ENCODE measurements at regions not wholly inside any gene's neighbourhood (a gene's known extent, or its start where the extent isn't known, plus 50 kb on each side); places are given as distances from the start of the nearest gene placed in this dataset.

DNA sequence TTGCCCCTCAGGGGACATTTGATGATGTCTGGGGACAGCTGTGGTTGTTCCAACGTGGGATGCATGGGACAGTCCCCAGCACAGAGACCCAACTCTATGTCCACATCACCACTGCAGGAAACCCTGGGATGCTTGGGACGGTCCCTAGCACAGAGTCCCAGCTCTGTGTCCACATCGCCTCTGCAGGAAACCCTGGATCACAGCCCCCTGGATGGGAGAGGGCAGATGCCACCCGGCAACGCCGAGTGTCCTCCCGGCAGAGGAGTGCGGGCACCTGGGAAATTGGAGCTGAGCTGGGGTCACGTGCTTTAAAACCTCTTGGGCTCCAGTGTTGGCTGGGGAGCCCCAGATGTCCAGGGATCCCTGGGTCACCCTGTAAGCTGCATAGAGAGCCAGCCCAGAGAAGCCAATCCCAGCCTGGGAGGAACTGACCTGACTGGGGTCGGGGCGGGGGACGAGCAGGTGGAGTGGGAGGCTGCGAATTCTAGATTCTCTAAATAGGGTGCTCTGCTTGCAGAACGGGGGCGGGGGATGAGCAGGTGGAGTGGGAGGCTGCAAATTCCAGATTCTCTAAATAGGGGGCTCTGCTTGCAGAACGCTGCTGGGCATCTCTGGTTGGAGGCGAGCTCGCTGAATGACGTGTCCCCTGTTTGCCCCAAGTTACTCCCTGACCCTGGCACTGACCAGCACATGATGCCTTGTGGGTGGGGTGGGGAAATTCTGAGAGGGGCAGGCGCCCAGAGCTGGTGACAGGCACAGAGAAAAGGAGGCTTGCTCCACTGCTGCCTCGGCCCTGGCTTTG, 1197.8 kb downstream of the BRD1 start:
- TF ChIP-seq, protein P1, sequence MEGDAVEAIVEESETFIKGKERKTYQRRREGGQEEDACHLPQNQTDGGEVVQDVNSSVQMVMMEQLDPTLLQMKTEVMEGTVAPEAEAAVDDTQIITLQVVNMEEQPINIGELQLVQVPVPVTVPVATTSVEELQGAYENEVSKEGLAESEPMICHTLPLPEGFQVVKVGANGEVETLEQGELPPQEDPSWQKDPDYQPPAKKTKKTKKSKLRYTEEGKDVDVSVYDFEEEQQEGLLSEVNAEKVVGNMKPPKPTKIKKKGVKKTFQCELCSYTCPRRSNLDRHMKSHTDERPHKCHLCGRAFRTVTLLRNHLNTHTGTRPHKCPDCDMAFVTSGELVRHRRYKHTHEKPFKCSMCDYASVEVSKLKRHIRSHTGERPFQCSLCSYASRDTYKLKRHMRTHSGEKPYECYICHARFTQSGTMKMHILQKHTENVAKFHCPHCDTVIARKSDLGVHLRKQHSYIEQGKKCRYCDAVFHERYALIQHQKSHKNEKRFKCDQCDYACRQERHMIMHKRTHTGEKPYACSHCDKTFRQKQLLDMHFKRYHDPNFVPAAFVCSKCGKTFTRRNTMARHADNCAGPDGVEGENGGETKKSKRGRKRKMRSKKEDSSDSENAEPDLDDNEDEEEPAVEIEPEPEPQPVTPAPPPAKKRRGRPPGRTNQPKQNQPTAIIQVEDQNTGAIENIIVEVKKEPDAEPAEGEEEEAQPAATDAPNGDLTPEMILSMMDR (IDR thresholded peaks at IDR 0.05; ENCODE audit: low read depth, low read length, poor library complexity, severe bottlenecking), result no peak
- no peak for TF ChIP-seq EZH2phosphoT487 (IDR thresholded peaks at IDR 0.05; ENCODE audit: borderline replicate concordance, low read length)
